ENCODE measurements at regions not wholly inside any gene's neighbourhood (a gene's known extent, or its start where the extent isn't known, plus 50 kb on each side); places are given as distances from the start of the nearest gene placed in this dataset.
"Not testable (repeated sequence)": the region's sequence is repeated elsewhere in the genome, so short reads cannot be mapped to it uniquely, and the experiment has no call there.

GRCh38 chr14:86775896-86776295 lies 1217.1 kb downstream of the GALC start:
- not testable (repeated sequence) for DNase-seq

GRCh38 chr14:86774916-86775315 lies 1218.1 kb downstream of the GALC start:
- DNase-seq, result no peak

DNA sequence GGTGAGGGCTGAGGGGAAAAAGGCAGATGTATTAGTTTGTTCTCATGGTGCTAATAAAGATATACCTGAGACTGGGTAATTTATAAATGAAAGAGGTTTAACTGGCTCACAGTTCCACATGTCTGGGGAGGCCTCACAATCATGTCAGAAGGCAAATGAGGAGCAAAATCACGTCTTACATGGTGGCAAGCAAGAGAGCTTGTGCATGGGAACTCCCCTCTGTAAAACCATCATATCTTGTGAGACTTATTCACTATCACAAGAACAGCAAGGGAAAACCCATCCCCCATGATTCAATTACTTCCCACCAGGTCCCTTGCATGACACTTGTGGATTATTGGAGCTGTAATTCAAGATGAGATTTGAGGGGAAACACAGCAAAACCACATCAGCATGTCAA lies 1220.9 kb downstream of the GALC start:
- no peak for DNase-seq

GRCh38 chr14:86770186-86770585 lies 1222.8 kb downstream of the GALC start:
- DNase-seq, result no peak

DNA sequence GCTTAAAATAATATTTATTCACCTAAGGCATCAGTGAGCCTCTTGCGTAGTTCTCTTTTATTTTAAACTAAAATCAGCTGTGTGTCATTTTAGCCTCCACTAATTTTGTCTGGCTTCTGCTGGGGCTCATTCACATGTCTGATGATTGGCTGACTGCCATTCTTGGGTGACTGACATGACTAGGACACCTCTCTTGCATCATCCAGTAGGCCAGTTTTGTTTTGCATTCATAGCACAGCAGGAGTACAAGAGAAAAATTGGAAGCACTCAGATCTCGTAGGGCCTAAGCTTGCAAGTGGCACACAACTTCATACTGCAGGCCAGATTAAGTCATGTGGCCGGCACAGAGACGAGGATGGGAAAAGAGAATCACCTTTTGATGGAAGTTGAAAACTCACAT lies 1226.5 kb downstream of the GALC start:
- no peak for DNase-seq

DNA sequence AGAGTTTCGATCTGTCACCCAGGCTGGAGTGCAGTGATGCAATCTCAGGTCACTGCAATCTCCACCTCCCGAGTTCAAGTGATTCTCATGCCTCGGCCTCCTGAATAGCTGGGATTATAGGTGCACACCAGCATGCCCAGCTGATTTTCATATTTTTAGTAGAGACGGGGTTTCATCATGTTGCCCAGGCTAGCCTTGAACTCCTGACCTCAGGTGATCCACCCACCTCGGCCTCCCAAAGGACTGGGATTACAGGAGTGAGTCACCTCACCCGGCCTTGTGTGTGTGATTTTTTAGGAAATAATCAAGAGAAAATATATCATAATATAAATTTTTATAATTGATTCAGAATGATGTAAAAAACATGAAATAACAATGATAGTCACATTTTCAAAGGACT lies 1231.4 kb downstream of the GALC start:
- no peak for DNase-seq

DNA sequence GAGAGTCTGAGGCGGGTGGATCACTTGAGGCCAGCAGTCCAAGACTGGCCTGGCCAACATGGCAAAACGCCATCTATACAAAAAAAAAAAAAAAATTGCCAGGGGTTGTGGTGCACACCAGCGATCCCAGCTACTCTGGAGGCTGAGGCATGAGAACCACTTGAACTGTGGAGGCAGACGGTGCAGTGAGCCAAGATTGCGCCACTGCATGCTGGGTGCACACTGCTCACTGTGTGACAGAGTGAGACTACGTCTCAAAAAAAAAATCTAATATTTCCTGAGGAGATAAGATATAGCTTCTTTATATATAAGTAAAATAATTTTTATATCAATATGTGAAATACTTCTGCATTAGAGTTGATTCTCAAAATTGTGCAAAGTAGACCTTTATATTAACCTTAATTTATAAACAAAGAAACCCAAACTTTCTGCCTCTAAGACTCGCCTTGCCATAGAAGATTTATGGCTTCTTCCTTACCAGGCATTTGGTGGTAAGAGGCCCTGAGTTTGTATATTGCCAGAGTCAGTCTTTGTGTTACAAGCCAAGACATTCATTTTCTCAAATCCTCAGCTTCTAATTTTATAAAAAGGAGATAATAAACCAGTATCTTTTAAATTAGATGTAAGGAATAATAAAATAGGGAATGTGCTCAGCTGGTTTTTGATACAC lies 1226.7 kb downstream of the FLRT2 start:
- no peak for DNase-seq

GRCh38 chr14:86750488-86750887 lies 1220.5 kb downstream of the FLRT2 start:
- DNase-seq, result not testable (repeated sequence)

GRCh38 chr14:86739761-86740160 lies 1209.8 kb downstream of the FLRT2 start:
- no peak for DNase-seq

DNA sequence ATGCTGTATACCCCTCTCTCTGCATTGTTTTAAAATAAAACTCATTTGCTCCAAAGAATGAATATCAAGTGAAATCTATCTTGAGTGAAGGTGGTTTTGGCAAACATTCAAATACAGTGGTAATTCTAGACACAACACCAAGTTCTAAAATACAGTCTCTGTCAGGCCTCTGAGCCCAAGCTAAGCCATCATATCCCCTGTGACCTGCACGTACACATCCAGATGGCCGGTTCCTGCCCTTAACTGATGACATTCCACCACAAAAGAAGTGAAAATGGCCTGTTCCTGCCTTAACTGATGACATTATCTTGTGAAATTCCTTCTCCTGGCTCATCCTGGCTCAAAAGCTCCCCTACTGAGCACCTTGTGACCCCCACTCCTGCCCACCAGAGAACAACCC lies 1201.5 kb downstream of the FLRT2 start:
- DNase-seq, result not testable (repeated sequence)

DNA sequence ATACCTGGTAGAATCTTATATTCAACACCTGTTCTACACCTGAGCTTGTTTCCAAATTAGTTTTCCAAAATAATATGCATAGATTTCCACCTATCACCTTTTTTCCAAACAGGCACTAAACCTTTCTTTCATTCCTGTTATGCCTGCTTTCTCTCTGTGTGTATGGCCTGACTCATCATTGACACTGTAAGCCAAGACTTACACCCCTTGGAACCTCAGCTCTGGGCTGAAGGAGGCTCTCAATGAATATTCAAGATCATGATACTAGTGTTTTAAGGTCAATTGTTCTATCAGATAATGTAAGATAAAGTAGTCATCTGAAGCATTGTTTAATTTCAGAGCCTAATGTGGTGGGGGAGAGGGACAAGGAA lies 1193.3 kb downstream of the FLRT2 start:
- DNase-seq, result no peak

- DNase-seq, result no peak
Measured at GRCh38 chr14:86722612-86723253, 1192.8 kb downstream of the FLRT2 start.

DNA sequence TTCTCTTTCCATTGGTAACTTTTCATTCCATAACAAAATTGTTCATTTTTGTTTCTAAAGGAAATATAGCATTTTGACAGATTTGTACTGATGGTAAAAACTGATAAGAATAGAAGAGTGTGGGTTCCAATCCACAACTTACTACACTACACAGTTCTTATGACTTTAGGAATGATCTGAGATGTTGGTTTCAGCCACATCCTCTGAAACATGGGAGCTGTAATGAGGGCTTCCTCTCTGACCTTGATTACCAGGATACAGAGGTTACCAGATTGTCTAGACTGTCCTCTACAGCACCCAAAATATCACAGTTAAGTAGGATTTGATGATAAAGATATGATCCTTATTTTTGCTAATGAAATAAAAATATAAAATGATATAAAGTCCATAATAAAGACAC lies 1184.6 kb downstream of the FLRT2 start:
- DNase-seq, result no peak

DNA sequence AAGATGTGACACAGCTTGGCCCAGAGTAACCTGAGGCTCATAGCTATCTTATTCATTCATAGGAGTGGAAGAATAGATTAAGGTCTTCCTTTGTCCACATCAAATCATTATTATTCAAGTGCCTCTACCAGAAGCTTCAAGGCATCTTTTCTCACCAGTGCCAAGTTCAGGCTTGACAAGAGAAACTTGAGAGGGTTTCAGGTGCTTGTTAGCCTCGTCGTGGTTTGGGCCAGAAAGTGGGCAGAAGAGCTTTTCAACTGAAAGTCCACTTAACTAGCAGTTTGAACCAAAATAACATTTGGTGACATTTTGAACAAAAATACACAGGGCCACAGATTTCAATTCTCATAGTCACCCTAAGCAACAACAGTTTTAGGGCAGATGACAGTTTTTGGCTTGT lies 1184.2 kb downstream of the FLRT2 start:
- DNase-seq, result no peak

GRCh38 chr14:86712727-86713126 lies 1182.8 kb downstream of the FLRT2 start:
- DNase-seq, result no peak

GRCh38 chr14:86712176-86712575 lies 1182.2 kb downstream of the FLRT2 start:
- no peak for DNase-seq

GRCh38 chr14:86708846-86709339 lies 1178.9 kb downstream of the FLRT2 start:
- DNase-seq, result no peak

DNA sequence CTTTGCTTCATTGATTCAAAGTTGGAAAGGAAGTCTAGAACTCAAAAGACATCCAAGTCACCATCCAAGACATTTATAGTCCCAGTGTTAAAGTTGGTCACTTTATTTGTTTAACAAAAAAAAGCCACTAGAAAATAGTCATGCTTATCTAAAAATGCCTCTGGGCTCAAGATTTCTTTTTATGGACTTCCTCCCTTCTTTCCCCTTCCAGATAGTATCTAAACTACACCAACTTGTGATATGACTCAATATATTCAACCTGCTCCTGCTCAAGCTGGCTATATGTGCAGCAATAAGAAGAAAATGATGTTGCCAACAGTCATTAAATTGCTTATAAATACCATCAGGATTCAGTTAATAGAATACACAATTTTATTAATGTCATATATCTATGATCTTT lies 1177.1 kb downstream of the FLRT2 start:
- no peak for DNase-seq

DNA sequence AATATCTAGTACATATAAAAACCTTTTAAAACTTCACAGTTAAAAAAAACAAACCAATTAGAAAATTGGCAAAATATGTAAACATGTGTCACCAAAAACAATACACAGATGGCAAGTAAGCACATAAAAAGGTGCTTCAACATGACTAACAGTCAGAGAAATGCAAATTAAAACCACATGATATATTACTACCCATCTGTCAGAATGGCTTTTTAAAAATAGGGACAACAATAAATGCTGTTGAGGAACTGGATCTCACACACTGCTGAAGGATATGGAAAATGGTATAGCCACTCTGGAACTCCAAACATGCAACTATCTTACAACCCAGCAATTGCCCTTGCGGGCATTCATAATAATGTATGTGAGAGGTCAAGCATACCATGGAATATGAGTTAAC lies 1153.6 kb downstream of the FLRT2 start:
- no peak for DNase-seq

- no peak for DNase-seq
Measured at GRCh38 chr14:86675059-86675458, 1145.1 kb downstream of the FLRT2 start.

- DNase-seq, result no peak
Measured at GRCh38 chr14:86673523-86673969, 1143.6 kb downstream of the FLRT2 start.

GRCh38 chr14:86672080-86672479 lies 1142.1 kb downstream of the FLRT2 start:
- no peak for DNase-seq

DNA sequence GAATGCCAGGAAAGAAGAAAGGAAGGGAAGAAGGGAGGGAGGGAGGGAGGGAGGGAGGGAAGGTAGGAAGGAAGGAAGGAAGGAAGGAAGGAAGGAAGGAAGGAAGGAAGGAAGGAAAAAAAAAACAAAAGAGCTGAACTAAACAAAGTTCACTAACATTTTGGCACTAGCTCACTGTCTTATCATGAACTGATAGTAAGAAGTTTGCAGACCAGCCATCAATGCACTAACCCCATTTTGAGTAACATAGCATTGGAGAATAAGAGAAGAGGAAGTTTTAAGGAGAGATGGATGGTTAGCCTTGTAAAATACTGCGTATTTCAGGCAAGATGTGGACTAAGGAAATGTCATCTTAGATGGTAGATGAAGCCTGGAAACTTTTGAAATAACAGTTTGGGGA lies 1136.0 kb downstream of the FLRT2 start:
- no peak for DNase-seq

DNA sequence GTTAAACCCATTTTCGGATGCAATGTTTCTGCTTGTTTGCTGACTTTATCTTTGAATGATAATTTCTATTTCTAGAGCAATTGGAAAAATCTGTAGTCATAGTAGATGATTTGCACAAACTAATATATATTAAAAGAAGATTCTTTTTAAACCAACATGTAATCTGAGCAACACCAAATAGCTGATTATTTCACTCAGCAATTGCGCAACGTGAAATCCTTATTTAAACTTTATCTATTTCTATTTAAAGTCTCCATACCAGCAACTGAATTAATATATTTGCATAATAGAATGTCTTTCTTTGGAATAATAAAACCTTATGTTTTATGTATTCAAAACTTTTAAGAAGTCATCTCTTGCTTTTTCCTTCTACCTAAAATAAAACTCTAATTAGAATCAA lies 1132.4 kb downstream of the FLRT2 start:
- DNase-seq, result no peak
